ENCODE measurements at regions not wholly inside any gene's neighbourhood (a gene's known extent, or its start where the extent isn't known, plus 50 kb on each side); places are given as distances from the start of the nearest gene placed in this dataset.

- 34% methylated on average over 4 of the region's 4 CpGs for WGBS (ENCODE audit: low lambda C conversion rate)
These were observed 242.8 kb upstream of the PSMD7 start for GRCh38 chr16:74053826-74054225.

GRCh38 chr16:74053312-74053711 is 243.3 kb upstream of the PSMD7 start:
- no peak overlapping the region for H3K4me2 ChIP-seq
- H3K79me2 ChIP-seq (ENCODE audit: insufficient read depth): no peaks in the 10 kb centered on the region
- POLR2A ChIA-PET: no interaction called here
- no peak for DNase-seq
- no peaks in the 10 kb centered on the region for H3K9me3 ChIP-seq
- H3F3A ChIP-seq (replicated peaks; ENCODE audit: insufficient read depth): no peaks in the 10 kb centered on the region
- CTCF ChIA-PET: interaction anchor here (1.7 kb wide), 1 partner anchor 18 kb away, joined by 7 read pairs; no protein-coding TSS in a partner anchor
- H3K4me3 ChIP-seq (ENCODE audit: low read depth in 2 of 2, low read length in 1 of 2): no peak overlapping the region
- 20% methylated on average over 1 of the region's 1 CpG for WGBS (ENCODE audit: low lambda C conversion rate)
- TF ChIP-seq ZBTB33 (IDR thresholded peaks at IDR 0.05; ENCODE audit: borderline replicate concordance, low read depth) (no peak), RXRA (IDR thresholded peaks at IDR 0.05; ENCODE audit: borderline replicate concordance, low read depth) (no peak), USF1 (IDR thresholded peaks at IDR 0.05; ENCODE audit: borderline replicate concordance, low read depth) (no peak), EP300 (IDR thresholded peaks at IDR 0.05; ENCODE audit: borderline replicate concordance in 1 of 2, low read depth in 1 of 2, low read length in 1 of 2) (no peak), NRF1 (IDR thresholded peaks at IDR 0.05; ENCODE audit: low read depth, low read length) (no peak), FOSL2 (IDR thresholded peaks at IDR 0.05; ENCODE audit: borderline replicate concordance, low read depth) (no peak), GATA2 (CRISPR knock-in tag; IDR thresholded peaks at IDR 0.05) (no peak), SMC3 (IDR thresholded peaks at IDR 0.05; ENCODE audit: low read depth, low read length) (no peak)
- no peaks in the 10 kb centered on the region for H3K9me2 ChIP-seq
- no peaks in the 10 kb centered on the region for H3K4me1 ChIP-seq (ENCODE audit: control insufficient read depth in 1 of 2, insufficient read depth in 2 of 2, low read depth in 1 of 2, low read length in 1 of 2)
- H3K27ac ChIP-seq (ENCODE audit: low read depth in 2 of 2, low read length in 1 of 2): no peak overlapping the region
- no peaks in the 10 kb centered on the region for H3K36me3 ChIP-seq (replicated peaks in 1 of 2; ENCODE audit: control insufficient read depth in 1 of 2, insufficient read depth in 2 of 2, low read length in 1 of 2)
- H4K20me1 ChIP-seq (ENCODE audit: insufficient read depth): no peaks in the 10 kb centered on the region
- H3K27me3 ChIP-seq (ENCODE audit: insufficient read depth): no peaks in the 10 kb centered on the region
- no peak overlapping the region for H2AFZ ChIP-seq (ENCODE audit: low read depth)
- H3K9ac ChIP-seq: no peak overlapping the region

More at GRCh38 chr16:74053826-74054225, 242.8 kb upstream of the PSMD7 start:
- Histone ChIP-seq H3K4me3 (ENCODE audit: low read depth in 2 of 2, low read length in 1 of 2) (no peak overlapping the region), H3K9me2 (no peaks in the 10 kb centered on the region), H3K36me3 (replicated peaks in 1 of 2; ENCODE audit: control insufficient read depth in 1 of 2, insufficient read depth in 2 of 2, low read length in 1 of 2) (no peaks in the 10 kb centered on the region), H3K9ac (no peak overlapping the region), H3K27me3 (ENCODE audit: insufficient read depth) (no peaks in the 10 kb centered on the region), H4K20me1 (ENCODE audit: insufficient read depth) (no peaks in the 10 kb centered on the region), H3K27ac (ENCODE audit: low read depth in 2 of 2, low read length in 1 of 2) (no peak overlapping the region), H2AFZ (ENCODE audit: low read depth) (no peak overlapping the region), H3K4me1 (ENCODE audit: control insufficient read depth in 1 of 2, insufficient read depth in 2 of 2, low read depth in 1 of 2, low read length in 1 of 2) (no peaks in the 10 kb centered on the region), H3K4me2 (no peak overlapping the region), H3K79me2 (ENCODE audit: insufficient read depth) (no peaks in the 10 kb centered on the region), H3F3A (replicated peaks; ENCODE audit: insufficient read depth) (no peaks in the 10 kb centered on the region), H3K9me3 (no peaks in the 10 kb centered on the region)
- TF ChIP-seq USF2 (IDR thresholded peaks at IDR 0.05; ENCODE audit: borderline replicate concordance, low read depth, low read length) (no peak), RFX5 (IDR thresholded peaks at IDR 0.05; ENCODE audit: low read length) (no peak), REST (IDR thresholded peaks at IDR 0.05; ENCODE audit: low read depth, low read length) (no peak), EZH2phosphoT487 (IDR thresholded peaks at IDR 0.05; ENCODE audit: borderline replicate concordance, low read depth) (no peak), TCF12 (IDR thresholded peaks at IDR 0.05) (no peak), RAD21 (IDR thresholded peaks at IDR 0.05; ENCODE audit: low read length) (no peak), CHD2 (IDR thresholded peaks at IDR 0.05; ENCODE audit: low read length, partially characterized antibody) (no peak), SIN3A (IDR thresholded peaks at IDR 0.05; ENCODE audit: borderline replicate concordance, low read depth, low read length) (no peak), ELF1 (IDR thresholded peaks at IDR 0.05) (no peak)
- ChIA-PET POLR2A (no interaction called here), CTCF (interaction anchor here (1.6 to 2.3 kb wide), 3 partner anchors 10 to 173 kb away, joined by 5 to 13 read pairs (median 7); no protein-coding TSS in a partner anchor)
- DNase-seq: no peak

All from SK-N-SH (cell line).